ENCODE measurements at regions not wholly inside any gene's neighbourhood (a gene's known extent, or its start where the extent isn't known, plus 50 kb on each side); places are given as distances from the start of the nearest gene placed in this dataset.

- DNase-seq, result no peak
- H3K9me2 ChIP-seq (replicated peaks; ENCODE audit: insufficient read depth, low read length), result no peaks in the 10 kb centered on the region
- no peak overlapping the region for H3K4me3 ChIP-seq (ENCODE audit: low read length)
- H3F3A ChIP-seq (ENCODE audit: insufficient read depth, low read length), result no peaks in the 10 kb centered on the region
- H3K9me3 ChIP-seq (replicated peaks; ENCODE audit: insufficient read depth, low read length), result no peaks in the 10 kb centered on the region
- H3K27ac ChIP-seq (ENCODE audit: low read length), result no peak overlapping the region
- H3K4me2 ChIP-seq (ENCODE audit: low read depth, low read length), result no peak overlapping the region
- H3K36me3 ChIP-seq (replicated peaks; ENCODE audit: insufficient read depth, low read length), result no peaks in the 10 kb centered on the region
- no peak overlapping the region for H2AFZ ChIP-seq (ENCODE audit: low read length)
- no peak for TF ChIP-seq CTCF (IDR thresholded peaks at IDR 0.05; ENCODE audit: low read length)
- TF ChIP-seq EZH2 (optimal IDR thresholded peaks at IDR 0.05; ENCODE audit: low read depth, low read length), result no peak
- TF ChIP-seq EZH2phosphoT487 (IDR thresholded peaks at IDR 0.05; ENCODE audit: low read length), result no peak
- no peak overlapping the region for H3K9ac ChIP-seq (ENCODE audit: low read length)
- H3K79me2 ChIP-seq (ENCODE audit: low read length), result no peaks in the 10 kb centered on the region
- H3K4me1 ChIP-seq (ENCODE audit: low read length), result no peaks in the 10 kb centered on the region
- H3K27me3 ChIP-seq (replicated peaks; ENCODE audit: insufficient read depth, low read length), result no peaks in the 10 kb centered on the region
- H4K20me1 ChIP-seq (ENCODE audit: insufficient read depth, low read length), result no peaks in the 10 kb centered on the region
Observed at GRCh38 chr3:76051145-76051544, 265.8 kb upstream of the ZNF717 start.

- Histone ChIP-seq H3K36me3 (replicated peaks; ENCODE audit: insufficient read depth, low read length) (no peaks in the 10 kb centered on the region), H3K4me1 (ENCODE audit: low read length) (no peaks in the 10 kb centered on the region), H3K27me3 (replicated peaks; ENCODE audit: insufficient read depth, low read length) (no peaks in the 10 kb centered on the region), H3K9ac (ENCODE audit: low read length) (no peak overlapping the region), H3K4me2 (ENCODE audit: low read depth, low read length) (no peak overlapping the region), H3K27ac (ENCODE audit: low read length) (no peak overlapping the region), H3K79me2 (ENCODE audit: low read length) (no peaks in the 10 kb centered on the region), H3K9me2 (replicated peaks; ENCODE audit: insufficient read depth, low read length) (no peaks in the 10 kb centered on the region), H2AFZ (ENCODE audit: low read length) (no peak overlapping the region), H3F3A (ENCODE audit: insufficient read depth, low read length) (no peaks in the 10 kb centered on the region), H3K4me3 (ENCODE audit: low read length) (no peak overlapping the region), H4K20me1 (ENCODE audit: insufficient read depth, low read length) (no peaks in the 10 kb centered on the region), H3K9me3 (replicated peaks; ENCODE audit: insufficient read depth, low read length) (no peaks in the 10 kb centered on the region)
- DNase-seq, result no peak
- TF ChIP-seq CTCF (IDR thresholded peaks at IDR 0.05; ENCODE audit: low read length) (no peak), EZH2 (optimal IDR thresholded peaks at IDR 0.05; ENCODE audit: low read depth, low read length) (no peak), EZH2phosphoT487 (IDR thresholded peaks at IDR 0.05; ENCODE audit: low read length) (no peak)
Observed at GRCh38 chr3:76054404-76054803, 269.1 kb upstream of the ZNF717 start.

GRCh38 chr3:76061654-76062053 is 276.3 kb upstream of the ZNF717 start:
- Histone ChIP-seq H3K4me3 (ENCODE audit: low read length) (no peak overlapping the region), H3K36me3 (replicated peaks; ENCODE audit: insufficient read depth, low read length) (no peaks in the 10 kb centered on the region), H3K27me3 (replicated peaks; ENCODE audit: insufficient read depth, low read length) (no peaks in the 10 kb centered on the region), H3K9me3 (replicated peaks; ENCODE audit: insufficient read depth, low read length) (no peaks in the 10 kb centered on the region), H3K9me2 (replicated peaks; ENCODE audit: insufficient read depth, low read length) (no peaks in the 10 kb centered on the region), H2AFZ (ENCODE audit: low read length) (no peak overlapping the region), H3K4me2 (ENCODE audit: low read depth, low read length) (no peak overlapping the region), H3F3A (ENCODE audit: insufficient read depth, low read length) (no peaks in the 10 kb centered on the region), H3K27ac (ENCODE audit: low read length) (no peak overlapping the region), H4K20me1 (ENCODE audit: insufficient read depth, low read length) (no peaks in the 10 kb centered on the region), H3K9ac (ENCODE audit: low read length) (no peak overlapping the region), H3K79me2 (ENCODE audit: low read length) (no peaks in the 10 kb centered on the region), H3K4me1 (ENCODE audit: low read length) (no peaks in the 10 kb centered on the region)
- TF ChIP-seq EZH2phosphoT487 (IDR thresholded peaks at IDR 0.05; ENCODE audit: low read length), result no peak
- no peak for TF ChIP-seq EZH2 (optimal IDR thresholded peaks at IDR 0.05; ENCODE audit: low read depth, low read length)
- TF ChIP-seq CTCF (IDR thresholded peaks at IDR 0.05; ENCODE audit: low read length), result no peak
- DNase-seq, result no peak
